SK-N-SH (cell line): ENCODE measurements at regions not wholly inside any gene's neighbourhood (a gene's known extent, or its start where the extent isn't known, plus 50 kb on each side); places are given as distances from the start of the nearest gene placed in this dataset.

Experiments
- CTCF ChIA-PET: fragments of 300-600, 350-600 bp; formaldehyde crosslinking; extraction: SDS; loops from one replicate; lab custom pipeline; 2021; lab: Yijun Ruan, JAX
- POLR2A ChIA-PET: fragments of 350-600 bp; sonication (Branson Sonifier 250); formaldehyde crosslinking; extraction: SDS; loops from one replicate; lab custom pipeline; 2020; ENCODE audit warnings: antibody characterized with exemption, inconsistent platforms; lab: Yijun Ruan, JAX
- DNase-seq: peaks from one replicate; pipeline ENCODE4 v3.0.0; 2012
- H2AFZ ChIP-seq: fragments of 200-600 bp; sonication (generic); 2 replicates; pipeline ENCODE4 v1.8.1; 2016; ENCODE audit warnings: antibody characterized with exemption, mild to moderate bottlenecking, low read depth
- H3F3A ChIP-seq: fragments of 200-600 bp; sonication (generic); replicated peaks from 2 replicates; pipeline ENCODE3; 2016; ENCODE audit warnings: antibody characterized with exemption, mild to moderate bottlenecking; ENCODE audit not compliant: insufficient read depth
- H3K27ac ChIP-seq, 2 experiments: fragments of 200-500 bp in 1 of 2; fragments of 200-600 bp in 1 of 2; sonication (Bioruptor generic) in 1 of 2; sonication (generic), shearing (Covaris generic) in 1 of 2; 2 replicates each; pipeline versions ENCODE4 v1.5.1 to v1.6.1; 2014 to 2016; ENCODE audit warnings: low read depth in 2 of 2, inconsistent platforms in 1 of 2, low read length in 1 of 2, mild to moderate bottlenecking in 1 of 2, mixed read lengths in 1 of 2
- H3K27me3 ChIP-seq: fragments of 200-600 bp; sonication (generic), shearing (Covaris generic); 2 replicates; pipeline ENCODE4 v1.6.1; 2016; ENCODE audit warnings: mixed run types; ENCODE audit not compliant: insufficient read depth
- H3K36me3 ChIP-seq, 2 experiments: fragments of 200-500 bp in 1 of 2; fragments of 200-600 bp in 1 of 2; sonication (Bioruptor generic) in 1 of 2; sonication (generic) in 1 of 2; replicated peaks in 1 of 2; 2 replicates each; pipeline versions ENCODE3 to v1.5.1; 2014 to 2016; ENCODE audit warnings: low read length in 1 of 2, mild to moderate bottlenecking in 1 of 2; ENCODE audit not compliant: insufficient read depth in 2 of 2, control insufficient read depth in 1 of 2
- H3K4me1 ChIP-seq, 2 experiments: fragments of 200-500 bp in 1 of 2; fragments of 200-600 bp in 1 of 2; sonication (Bioruptor generic) in 1 of 2; sonication (generic), shearing (Covaris generic) in 1 of 2; 2 replicates each; pipeline versions ENCODE4 v1.5.1 to v1.6.1; 2014 to 2016; ENCODE audit warnings: low read depth in 1 of 2, low read length in 1 of 2, mixed run types in 1 of 2; ENCODE audit not compliant: insufficient read depth in 2 of 2, control insufficient read depth in 1 of 2
- H3K4me2 ChIP-seq: fragments of 200-600 bp; sonication (generic), shearing (Covaris generic); 2 replicates; pipeline ENCODE4 v1.6.1; 2017; ENCODE audit warnings: mixed run types
- H3K4me3 ChIP-seq, 2 experiments: fragments of 200-500 bp in 1 of 2; fragments of 200-600 bp in 1 of 2; sonication (Bioruptor generic) in 1 of 2; sonication (generic), shearing (Covaris generic) in 1 of 2; 2 replicates each; pipeline versions ENCODE4 v1.5.1 to v1.8.1; 2014 to 2016; ENCODE audit warnings: low read depth in 2 of 2, inconsistent platforms in 1 of 2, low read length in 1 of 2, mild to moderate bottlenecking in 1 of 2, mixed read lengths in 1 of 2, moderate library complexity in 1 of 2
- H3K79me2 ChIP-seq: fragments of 200-600 bp; sonication (generic); 2 replicates; pipeline ENCODE4 v1.8.1; 2017; ENCODE audit warnings: mild to moderate bottlenecking; ENCODE audit not compliant: insufficient read depth
- H3K9ac ChIP-seq: fragments of 200-600 bp; sonication (generic); 2 replicates; pipeline ENCODE4 v1.6.1; 2017; ENCODE audit warnings: mixed run types
- H3K9me2 ChIP-seq: fragments of 200-600 bp; sonication (generic); 2 replicates; pipeline ENCODE4 v1.6.1; 2017; ENCODE audit warnings: mixed run types
- H3K9me3 ChIP-seq: fragments of 200-600 bp; sonication (generic); 2 replicates; pipeline ENCODE4 v1.6.1; 2017; ENCODE audit warnings: mixed run types, mild to moderate bottlenecking, moderate library complexity
- H4K20me1 ChIP-seq: fragments of 200-600 bp; sonication (generic); 2 replicates; pipeline ENCODE4 v1.6.1; 2017; ENCODE audit warnings: mild to moderate bottlenecking, mixed run types; ENCODE audit not compliant: insufficient read depth
- RAD21 ChIP-seq: IDR thresholded peaks from 2 replicates; pipeline ENCODE4 v1.6.1; 2012; ENCODE audit warnings: mild to moderate bottlenecking, low read length
- RCOR1 ChIP-seq: fragments of 150-350 bp; IDR thresholded peaks from 2 replicates; pipeline ENCODE4 v1.6.1; 2017; ENCODE audit warnings: antibody characterized with exemption, low read length
- RFX5 ChIP-seq: IDR thresholded peaks from 2 replicates; pipeline ENCODE4 v1.6.1; 2012; ENCODE audit warnings: mild to moderate bottlenecking, improper control_type of control experiment, low read length
- SIN3A ChIP-seq: IDR thresholded peaks from 2 replicates; pipeline ENCODE4 v1.6.1; 2012; ENCODE audit warnings: low read depth, mild to moderate bottlenecking, low read length, moderate library complexity, borderline replicate concordance
- SMC3 ChIP-seq: IDR thresholded peaks from 2 replicates; pipeline ENCODE4 v1.6.1; 2012; ENCODE audit warnings: low read depth, low read length, improper control_type of control experiment
- TCF12 ChIP-seq: IDR thresholded peaks from 2 replicates; pipeline ENCODE4 v1.4.0; 2012
- WGBS: methylation state at CpG from one replicate; pipeline ENCODE4 v1.1.6; 2017; ENCODE audit warnings: low lambda C conversion rate; 5-methylcytosine and 5-hydroxymethylcytosine counted together
- TF ChIP-seq, protein P1 (sequence below): IDR thresholded peaks from 2 replicates; pipeline ENCODE4 v1.4.0; 2012; ENCODE audit warnings: low read depth, borderline replicate concordance
- TF ChIP-seq, protein P2 (sequence below): fragments of 200-600 bp; sonication (generic); IDR thresholded peaks from 2 replicates; pipeline ENCODE4 v1.6.1; 2017; ENCODE audit warnings: antibody characterized with exemption, mild to moderate bottlenecking, moderate library complexity

- no peak overlapping the region for H2AFZ ChIP-seq
- H3K4me2 ChIP-seq: no peak overlapping the region
- peaks cover 0 to 3% of the 10 kb centered on the region in 2 experiments; a peak in 2 of 4 replicates for H3K4me1 ChIP-seq
- WGBS: 91% methylated on average over 2 of the region's 2 CpGs
- H3K27ac ChIP-seq: no peak overlapping the region
- no peaks in the 10 kb centered on the region for H3K36me3 ChIP-seq
- ChIA-PET CTCF (interaction anchor here (0.6 to 3.3 kb wide), 10 partner anchors 10 to 294 kb away, joined by 3 to 11 read pairs (median 4); no protein-coding TSS in a partner anchor), POLR2A (no interaction called here)
- no peak for DNase-seq
- H4K20me1 ChIP-seq: no peaks in the 10 kb centered on the region
- no peak overlapping the region for H3K4me3 ChIP-seq
- H3F3A ChIP-seq: no peaks in the 10 kb centered on the region
- H3K9ac ChIP-seq: no peak overlapping the region
- H3K27me3 ChIP-seq: no peaks in the 10 kb centered on the region
- no peaks in the 10 kb centered on the region for H3K79me2 ChIP-seq
- H3K9me3 ChIP-seq: no peaks in the 10 kb centered on the region
- H3K9me2 ChIP-seq: no peaks in the 10 kb centered on the region
- TF ChIP-seq, protein P1, sequence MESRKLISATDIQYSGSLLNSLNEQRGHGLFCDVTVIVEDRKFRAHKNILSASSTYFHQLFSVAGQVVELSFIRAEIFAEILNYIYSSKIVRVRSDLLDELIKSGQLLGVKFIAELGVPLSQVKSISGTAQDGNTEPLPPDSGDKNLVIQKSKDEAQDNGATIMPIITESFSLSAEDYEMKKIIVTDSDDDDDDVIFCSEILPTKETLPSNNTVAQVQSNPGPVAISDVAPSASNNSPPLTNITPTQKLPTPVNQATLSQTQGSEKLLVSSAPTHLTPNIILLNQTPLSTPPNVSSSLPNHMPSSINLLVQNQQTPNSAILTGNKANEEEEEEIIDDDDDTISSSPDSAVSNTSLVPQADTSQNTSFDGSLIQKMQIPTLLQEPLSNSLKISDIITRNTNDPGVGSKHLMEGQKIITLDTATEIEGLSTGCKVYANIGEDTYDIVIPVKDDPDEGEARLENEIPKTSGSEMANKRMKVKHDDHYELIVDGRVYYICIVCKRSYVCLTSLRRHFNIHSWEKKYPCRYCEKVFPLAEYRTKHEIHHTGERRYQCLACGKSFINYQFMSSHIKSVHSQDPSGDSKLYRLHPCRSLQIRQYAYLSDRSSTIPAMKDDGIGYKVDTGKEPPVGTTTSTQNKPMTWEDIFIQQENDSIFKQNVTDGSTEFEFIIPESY: no peak
Observed at GRCh38 chr12:29023436-29024076, 125.5 kb upstream of the FAR2 start.

DNA sequence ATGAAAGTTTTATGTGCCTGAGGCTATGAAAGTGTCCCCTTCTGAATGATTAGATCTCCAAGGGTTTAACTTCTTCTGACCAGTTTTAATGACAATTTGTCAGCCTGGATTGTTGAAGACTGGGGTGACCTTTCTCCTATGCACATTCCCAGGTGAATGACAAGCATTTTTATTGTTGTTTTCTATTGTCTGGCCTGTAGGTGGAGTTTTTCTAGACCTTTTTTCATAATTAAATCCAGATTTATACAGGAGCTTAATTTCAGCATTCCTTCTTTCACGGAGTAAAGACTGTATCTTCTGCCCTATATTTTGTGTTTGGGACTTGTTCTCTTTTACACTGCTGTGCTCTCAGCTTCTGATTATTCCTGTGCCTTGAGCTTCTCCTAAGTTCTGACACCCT lies 125.0 kb upstream of the FAR2 start:
- ChIA-PET POLR2A (no interaction called here), CTCF (interaction anchor here (0.6 to 3.3 kb wide), 12 partner anchors 9 to 294 kb away, joined by 3 to 11 read pairs (median 4); no protein-coding TSS in a partner anchor)
- 58% methylated on average over 1 of the region's 1 CpG for WGBS
- H3F3A ChIP-seq: no peaks in the 10 kb centered on the region
- peaks cover 0 to 3% of the 10 kb centered on the region in 2 experiments; a peak in 2 of 4 replicates for H3K4me1 ChIP-seq
- H3K4me3 ChIP-seq: no peak overlapping the region
- H3K9me3 ChIP-seq: no peaks in the 10 kb centered on the region
- no peak overlapping the region for H3K4me2 ChIP-seq
- no peaks in the 10 kb centered on the region for H3K27me3 ChIP-seq
- H4K20me1 ChIP-seq: no peaks in the 10 kb centered on the region
- peak; percentile 15; the same call in 1 of the 2 replicates for TF ChIP-seq RAD21
- TF ChIP-seq SMC3: no peak
- peak; percentile 56; the same call in 1 of the 2 replicates for TF ChIP-seq TCF12
- TF ChIP-seq, protein P1: no peak
- TF ChIP-seq SIN3A: no peak
- no peak for TF ChIP-seq RFX5
- TF ChIP-seq, protein P2, sequence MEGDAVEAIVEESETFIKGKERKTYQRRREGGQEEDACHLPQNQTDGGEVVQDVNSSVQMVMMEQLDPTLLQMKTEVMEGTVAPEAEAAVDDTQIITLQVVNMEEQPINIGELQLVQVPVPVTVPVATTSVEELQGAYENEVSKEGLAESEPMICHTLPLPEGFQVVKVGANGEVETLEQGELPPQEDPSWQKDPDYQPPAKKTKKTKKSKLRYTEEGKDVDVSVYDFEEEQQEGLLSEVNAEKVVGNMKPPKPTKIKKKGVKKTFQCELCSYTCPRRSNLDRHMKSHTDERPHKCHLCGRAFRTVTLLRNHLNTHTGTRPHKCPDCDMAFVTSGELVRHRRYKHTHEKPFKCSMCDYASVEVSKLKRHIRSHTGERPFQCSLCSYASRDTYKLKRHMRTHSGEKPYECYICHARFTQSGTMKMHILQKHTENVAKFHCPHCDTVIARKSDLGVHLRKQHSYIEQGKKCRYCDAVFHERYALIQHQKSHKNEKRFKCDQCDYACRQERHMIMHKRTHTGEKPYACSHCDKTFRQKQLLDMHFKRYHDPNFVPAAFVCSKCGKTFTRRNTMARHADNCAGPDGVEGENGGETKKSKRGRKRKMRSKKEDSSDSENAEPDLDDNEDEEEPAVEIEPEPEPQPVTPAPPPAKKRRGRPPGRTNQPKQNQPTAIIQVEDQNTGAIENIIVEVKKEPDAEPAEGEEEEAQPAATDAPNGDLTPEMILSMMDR: peak; percentile 42
- TF ChIP-seq RCOR1: no peak
- no peak overlapping the region for H3K27ac ChIP-seq
- no peak overlapping the region for H2AFZ ChIP-seq
- no peaks in the 10 kb centered on the region for H3K9me2 ChIP-seq
- H3K36me3 ChIP-seq: no peaks in the 10 kb centered on the region
- DNase-seq: peak; percentile 8
- H3K79me2 ChIP-seq: no peaks in the 10 kb centered on the region
- no peak overlapping the region for H3K9ac ChIP-seq
